Stimulated activated CD4-positive, alpha-beta T cell treated with anti-CD3 and anti-CD28 coated beads, Interleukin-2, amount 100 ng/mL, for 24 hours (primary cell): ENCODE measurements at regions not wholly inside any gene's neighbourhood (a gene's known extent, or its start where the extent isn't known, plus 50 kb on each side); places are given as distances from the start of the nearest gene placed in this dataset.

Experiments used
- DNase-seq, 2 donors: peaks; one replicate each; pipeline ENCODE4 v3.0.0-alpha.2; 2020

DNA sequence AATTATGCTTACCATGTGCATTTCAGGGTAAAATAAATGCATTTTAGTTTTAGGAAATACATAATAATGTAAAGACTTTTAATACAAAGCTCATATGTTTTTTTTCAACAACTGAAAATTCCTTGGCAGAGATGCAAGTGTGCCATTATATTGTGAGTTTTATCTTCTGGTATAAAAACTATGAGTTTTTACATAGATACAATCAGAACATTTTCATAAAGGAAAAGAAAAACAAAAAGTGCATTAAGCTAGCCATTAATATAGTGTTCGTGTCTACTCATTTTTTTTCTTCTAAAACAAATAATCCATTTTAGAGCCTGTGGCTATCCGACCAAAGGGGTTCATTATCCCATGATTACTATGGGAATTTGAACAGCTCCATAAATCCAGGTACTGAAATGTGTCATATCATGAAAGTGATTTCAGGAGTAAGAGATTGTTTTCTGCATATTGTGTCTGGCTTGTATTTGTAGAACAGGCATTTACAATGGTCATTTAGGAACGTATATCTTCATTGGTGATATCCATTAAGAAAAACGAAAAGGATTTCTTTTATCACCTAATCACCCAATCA is 236.9 kb upstream of the SLC10A2 start:
- DNase-seq = no peak

- no peak for DNase-seq
Observed at GRCh38 chr13:103302676-103303075, 236.5 kb upstream of the SLC10A2 start.

GRCh38 chr13:103299079-103299478 is 232.9 kb upstream of the SLC10A2 start:
- no peak for DNase-seq

DNA sequence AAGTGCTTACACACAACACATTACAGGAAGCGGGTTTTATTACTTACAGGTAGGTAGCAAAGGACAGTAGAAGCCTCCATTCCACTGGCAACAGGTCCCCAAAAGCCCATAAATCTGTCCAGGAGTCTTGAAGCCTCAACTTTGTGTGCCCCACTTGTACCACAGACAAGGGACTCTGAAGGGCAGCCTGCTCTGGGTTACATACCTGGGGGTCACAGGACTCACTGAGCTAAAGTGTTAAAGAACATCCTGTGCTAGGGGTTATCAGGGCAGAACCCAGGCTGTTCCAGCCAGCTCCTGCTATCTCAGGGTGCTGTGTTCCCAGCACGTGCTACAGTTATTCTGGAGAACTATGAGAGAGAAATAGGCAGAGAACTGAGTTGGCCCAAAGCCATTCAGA is 230.9 kb upstream of the SLC10A2 start:
- no peak for DNase-seq

DNA sequence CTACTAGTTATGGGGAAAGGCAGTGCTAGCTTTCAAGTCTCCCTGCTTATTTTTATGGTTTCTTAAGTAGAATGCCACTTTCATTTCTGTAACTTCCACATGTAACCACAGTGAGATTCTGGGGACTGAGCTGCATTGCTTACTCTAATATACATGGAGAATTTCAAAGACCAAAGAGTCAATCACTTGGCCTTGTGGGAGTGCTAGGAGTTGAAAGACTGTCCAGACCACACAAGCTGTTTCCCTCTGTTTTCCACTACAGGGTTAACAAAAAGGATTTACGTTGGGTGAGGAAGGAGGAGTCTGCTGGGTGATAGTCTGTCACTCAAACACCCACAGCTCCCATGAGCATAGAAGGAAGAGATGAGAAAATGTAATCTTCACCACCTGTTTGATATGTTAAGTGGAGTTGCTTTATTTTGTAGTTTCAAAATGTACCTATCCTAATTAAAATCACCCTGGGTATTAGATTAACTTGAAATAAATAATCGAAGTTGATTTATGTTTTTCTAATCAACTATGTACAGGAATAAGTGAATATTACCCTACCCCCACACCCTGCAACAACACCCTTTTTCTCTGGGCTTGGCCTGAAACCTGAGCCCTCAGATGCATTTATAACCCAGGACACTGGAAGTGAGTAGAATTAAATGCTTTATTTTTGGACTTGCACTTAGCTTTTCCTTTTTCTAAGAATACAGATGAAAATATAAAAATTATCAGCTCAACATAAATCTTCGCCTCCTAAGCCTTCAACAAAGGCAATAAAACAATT is 225.8 kb upstream of the SLC10A2 start:
- DNase-seq = no peak

DNA sequence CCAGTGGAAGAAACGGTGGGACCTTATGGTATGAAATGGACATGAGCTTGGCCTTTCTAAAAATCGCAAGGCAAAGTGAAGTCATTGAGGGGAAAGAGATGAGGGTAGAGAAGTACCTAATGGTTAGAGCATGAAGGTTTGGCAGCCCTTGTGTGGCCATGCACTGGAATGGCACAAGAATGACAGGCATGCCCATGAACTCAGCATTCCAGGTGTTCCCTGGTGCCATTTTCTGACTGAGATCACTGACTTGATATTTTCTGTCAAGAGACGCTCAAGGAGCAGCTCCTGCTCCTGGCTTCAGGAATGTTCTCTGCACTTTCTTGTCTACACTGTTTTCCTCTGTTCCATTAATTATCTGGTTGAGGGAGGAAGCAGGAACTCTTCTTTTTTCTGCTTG is 225.0 kb upstream of the SLC10A2 start:
- DNase-seq = no peak

- DNase-seq = no peak
Observed at GRCh38 chr13:103289681-103290080, 223.5 kb upstream of the SLC10A2 start.

GRCh38 chr13:103288114-103288513 is 221.9 kb upstream of the SLC10A2 start:
- DNase-seq = no peak

GRCh38 chr13:103287659-103288058 is 221.4 kb upstream of the SLC10A2 start:
- DNase-seq = no peak

GRCh38 chr13:103284466-103284865 is 218.2 kb upstream of the SLC10A2 start:
- DNase-seq = no peak

DNA sequence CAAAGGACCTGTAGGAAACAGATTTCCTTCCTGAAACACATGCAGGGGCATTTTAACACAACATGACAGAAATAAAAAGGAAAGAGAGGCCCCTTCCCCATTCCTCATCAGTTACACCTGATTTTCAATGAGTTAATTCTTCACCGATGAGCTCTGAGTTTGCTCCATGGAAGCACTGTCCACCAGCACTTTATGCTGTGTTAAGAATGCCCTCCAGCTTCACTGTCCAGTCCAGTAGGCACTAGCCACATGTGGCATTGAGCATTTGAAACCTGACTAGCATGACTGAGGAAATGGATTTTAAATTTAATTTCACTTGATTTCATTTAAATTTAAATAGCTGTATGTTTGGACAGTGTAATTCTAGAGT is 217.2 kb upstream of the SLC10A2 start:
- DNase-seq = no peak

DNA sequence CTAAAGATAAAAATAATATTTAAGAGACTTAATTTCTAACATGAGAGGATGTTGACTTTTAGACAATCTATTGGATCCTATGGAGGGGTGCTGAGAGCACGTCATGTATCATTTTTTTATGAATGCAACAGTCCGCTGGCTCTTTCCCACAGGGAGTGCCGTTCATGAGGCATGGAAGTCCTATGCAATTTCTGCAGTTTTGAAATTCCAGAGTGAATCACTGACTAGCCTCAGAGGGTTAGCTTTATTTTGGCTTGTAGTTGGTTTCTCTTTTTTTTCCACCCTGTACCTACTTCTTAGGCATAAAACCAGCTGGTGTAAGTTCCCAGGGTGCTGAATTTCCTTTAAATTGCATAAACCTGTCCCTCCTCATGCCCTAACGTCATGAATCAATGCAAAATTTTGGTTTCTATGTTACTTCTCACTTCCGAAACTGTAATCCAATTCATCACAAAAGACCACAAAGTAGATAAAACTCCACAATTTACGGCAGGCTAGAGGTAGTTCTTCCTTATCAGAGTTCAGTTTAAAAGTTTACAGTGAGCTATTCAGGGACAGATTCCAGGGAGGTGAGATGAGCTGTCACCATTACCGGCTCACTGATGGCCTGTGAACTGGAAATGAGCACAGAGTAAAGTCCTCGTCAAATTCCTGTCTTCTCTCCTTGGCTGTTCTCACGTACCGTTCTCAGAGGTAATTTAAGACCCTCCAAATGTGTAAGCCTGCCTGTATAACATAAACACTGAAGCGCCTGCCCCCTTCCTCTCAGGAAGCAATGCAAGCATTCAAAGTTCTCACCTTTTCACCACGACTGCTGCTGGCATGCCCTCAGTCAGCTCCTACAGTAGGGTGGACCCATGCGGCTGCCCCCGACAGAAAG is 216.6 kb upstream of the SLC10A2 start:
- no peak for DNase-seq

- no peak for DNase-seq
Observed at GRCh38 chr13:103277959-103278694, 211.9 kb upstream of the SLC10A2 start.

DNA sequence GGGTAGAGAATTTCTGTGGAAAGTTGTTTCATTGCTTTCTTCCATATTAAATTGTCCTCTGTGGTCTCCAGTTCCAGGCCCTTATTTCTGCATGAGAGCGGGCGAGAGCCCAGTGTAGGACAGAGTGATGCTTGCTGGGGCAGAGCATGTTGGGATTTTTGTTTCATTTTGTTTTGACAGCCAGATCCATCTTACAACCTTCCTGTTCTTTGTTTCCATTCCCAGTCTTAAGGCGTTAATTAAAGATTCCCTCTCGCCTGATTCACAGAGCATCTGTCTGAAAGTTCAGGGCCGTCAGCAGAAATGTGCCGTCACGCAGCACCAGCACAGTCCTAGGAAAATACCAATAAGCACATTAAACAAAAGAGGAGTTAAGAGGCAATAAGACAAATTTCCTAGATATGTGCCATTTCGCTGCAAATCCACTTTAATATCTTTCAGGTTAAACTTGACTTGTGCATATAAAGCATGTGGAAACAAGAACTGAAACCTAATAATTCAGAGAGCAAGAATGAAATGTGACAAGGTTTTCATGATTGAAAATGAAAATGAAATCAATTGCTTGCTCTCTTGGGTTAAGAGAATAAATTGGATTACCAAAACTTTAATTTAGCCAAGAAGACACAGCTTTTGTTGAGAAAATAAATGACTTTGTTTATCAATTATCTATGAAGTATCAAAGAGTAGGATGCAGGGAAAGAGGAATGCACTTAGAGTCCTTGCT is 210.7 kb upstream of the SLC10A2 start:
- DNase-seq = no peak

DNA sequence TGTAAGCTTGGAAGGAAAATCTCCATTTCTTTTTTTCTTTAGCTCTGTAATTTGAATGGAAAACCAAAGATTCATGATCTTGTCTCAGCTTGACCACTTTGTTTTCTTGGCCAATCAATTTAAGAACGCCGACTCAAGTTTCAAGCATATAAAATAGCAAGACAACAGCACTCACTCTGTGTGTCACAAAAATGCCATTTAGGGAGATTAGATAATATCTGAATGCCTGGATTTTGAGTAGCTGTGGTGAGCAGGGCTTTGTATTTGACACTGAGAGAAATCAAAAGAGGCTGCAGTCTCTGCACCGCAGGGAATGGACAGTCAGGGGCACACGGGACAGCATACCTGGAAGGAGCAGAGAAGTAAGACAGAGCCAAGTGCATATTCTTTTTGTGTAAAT is 209.5 kb upstream of the SLC10A2 start:
- DNase-seq = no peak

DNA sequence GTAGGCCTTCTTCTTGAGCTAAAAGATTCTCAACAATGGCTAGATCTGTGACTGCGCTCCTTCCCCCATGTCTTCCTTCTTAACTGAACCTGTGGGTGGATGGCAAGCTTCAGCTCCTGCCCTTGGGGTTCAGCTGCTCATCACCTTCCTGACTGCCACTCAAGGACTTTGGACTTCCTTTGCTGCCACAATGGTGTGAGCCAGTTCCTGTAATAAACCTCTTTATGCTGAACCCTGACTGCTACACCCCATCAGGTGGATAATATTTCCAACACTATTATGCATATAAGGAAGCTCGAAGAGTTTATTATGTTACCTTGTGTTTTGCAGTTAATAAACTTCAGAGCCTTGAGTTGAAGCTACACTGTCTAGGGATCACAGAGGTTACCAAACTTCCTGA is 208.9 kb upstream of the SLC10A2 start:
- no peak for DNase-seq

DNA sequence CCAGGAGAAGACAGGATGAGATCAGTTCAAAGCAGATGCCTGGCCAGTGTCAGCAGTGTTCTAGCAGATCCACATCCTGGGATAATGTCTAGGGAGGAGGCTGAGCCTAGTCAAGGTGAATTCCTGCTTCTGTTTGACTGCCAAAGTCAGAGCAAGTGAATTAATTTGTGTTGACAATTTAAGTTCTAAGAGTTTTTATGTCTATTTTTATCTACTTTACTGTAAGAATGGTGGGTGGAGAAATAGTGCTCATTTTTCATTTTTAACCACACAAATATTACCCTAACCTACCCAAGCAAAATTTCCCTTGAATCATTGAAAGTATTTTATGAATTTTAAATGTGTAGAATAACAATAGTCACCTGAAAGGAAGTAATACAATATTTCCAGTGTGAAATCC is 207.6 kb upstream of the SLC10A2 start:
- DNase-seq = no peak

GRCh38 chr13:103272770-103273169 is 206.6 kb upstream of the SLC10A2 start:
- no peak for DNase-seq

DNA sequence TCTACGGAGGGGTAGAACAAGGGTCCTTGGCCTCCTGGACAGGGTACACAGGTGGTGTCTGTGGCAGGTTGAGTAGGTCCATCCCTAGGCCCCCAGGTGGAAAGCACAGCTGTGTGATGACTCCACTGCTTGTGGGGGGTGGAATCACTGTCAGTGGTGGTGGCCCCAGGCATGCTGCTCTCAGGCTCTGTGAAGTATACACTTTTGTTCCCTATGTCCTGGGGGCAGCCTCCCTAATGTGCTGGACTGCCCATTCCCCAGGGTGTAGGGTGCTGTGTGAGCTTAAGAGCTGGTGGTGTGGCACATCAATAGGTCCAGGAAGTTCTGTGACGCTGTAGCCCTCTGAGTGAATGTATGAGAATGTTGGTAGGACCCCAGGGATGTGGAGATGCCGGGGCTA is 197.2 kb upstream of the SLC10A2 start:
- DNase-seq = no peak

DNA sequence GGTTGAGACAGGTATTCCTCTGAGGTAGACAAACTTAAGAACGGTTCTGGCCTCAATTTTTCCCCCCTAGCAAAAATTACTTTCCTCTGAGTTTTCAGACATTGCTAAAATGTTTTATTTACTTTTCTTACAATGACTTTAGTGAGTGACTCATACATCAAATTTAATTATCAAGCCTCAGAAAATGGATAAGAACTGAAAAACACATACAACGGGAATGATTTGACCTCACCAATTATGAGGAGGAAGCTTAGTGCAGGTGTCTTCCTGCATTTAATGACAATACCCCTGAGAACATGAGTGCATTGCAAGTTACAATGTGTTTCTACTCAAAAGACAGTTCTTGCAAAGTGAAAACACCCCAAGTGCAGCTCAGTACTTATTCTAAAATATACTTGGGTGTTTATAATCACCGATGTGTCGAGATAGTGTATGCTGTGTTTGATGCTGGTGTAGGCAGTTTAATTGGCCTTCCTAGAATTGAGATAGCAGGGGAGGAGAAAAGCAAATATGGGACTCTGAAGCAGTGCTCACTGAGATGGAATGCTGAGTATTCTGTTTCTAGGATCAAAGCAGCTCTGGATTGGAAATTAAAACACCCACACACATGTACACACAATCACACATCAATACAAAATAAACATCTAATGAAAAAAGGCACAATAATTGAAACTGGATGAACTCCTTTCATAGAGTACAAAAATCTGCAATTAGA is 189.5 kb upstream of the SLC10A2 start:
- no peak for DNase-seq

- no peak for DNase-seq
Observed at GRCh38 chr13:103250071-103250470, 183.9 kb upstream of the SLC10A2 start.
